Type B pancreatic cell (in vitro differentiated cells): ENCODE measurements at regions not wholly inside any gene's neighbourhood (a gene's known extent, or its start where the extent isn't known, plus 50 kb on each side); places are given as distances from the start of the nearest gene placed in this dataset.

Experiments used
- DNase-seq: peaks from one replicate; pipeline ENCODE4 v3.0.0; 2021; ENCODE audit warnings: mixed read lengths; ENCODE audit not compliant: unreplicated experiment; ENCODE audit errors: extremely low spot score
- H3K27ac Mint-ChIP-seq: 2 replicates; pipeline ENCODE4 v1.8.0; 2021; ENCODE audit warnings: mild to moderate bottlenecking, mixed read lengths
- H3K27me3 Mint-ChIP-seq: 2 replicates; pipeline ENCODE4 v1.8.0; 2021; ENCODE audit warnings: mixed read lengths
- H3K36me3 Mint-ChIP-seq: 2 replicates; pipeline ENCODE4 v1.8.0; 2021; ENCODE audit warnings: mixed read lengths
- H3K4me1 Mint-ChIP-seq: one replicate; pipeline ENCODE4 v1.8.0; 2021; ENCODE audit warnings: mixed read lengths; ENCODE audit not compliant: unreplicated experiment
- H3K4me3 Mint-ChIP-seq: 2 replicates; pipeline ENCODE4 v1.8.0; 2021; ENCODE audit warnings: mild to moderate bottlenecking, mixed read lengths
- H3K9me3 Mint-ChIP-seq: 2 replicates; pipeline ENCODE4 v1.8.0; 2021; ENCODE audit warnings: mixed read lengths
- CTCF ChIP-seq: fragments of 200-600 bp; sonication (generic); conservative IDR thresholded peaks from 2 replicates; pipeline ENCODE4 v1.5.0; 2021; ENCODE audit warnings: antibody characterized with exemption, mild to moderate bottlenecking

- TF ChIP-seq CTCF, result no peak
- Mint-ChIP-seq H3K27ac (no peak overlapping the region), H3K9me3 (no peaks in the 10 kb centered on the region), H3K4me1 (no peaks in the 10 kb centered on the region), H3K36me3 (no peaks in the 10 kb centered on the region), H3K4me3 (no peak overlapping the region), H3K27me3 (peaks cover 47% of the 10 kb centered on the region)
- no peak for DNase-seq
Measured at GRCh38 chr1:38522915-38523567, 336.5 kb downstream of the RRAGC start.

GRCh38 chr1:38516560-38516959 lies 343.0 kb downstream of the RRAGC start:
- no peak for DNase-seq
- H3K36me3 Mint-ChIP-seq, result no peaks in the 10 kb centered on the region
- peaks cover 31% of the 10 kb centered on the region for H3K27me3 Mint-ChIP-seq
- H3K4me3 Mint-ChIP-seq, result no peak overlapping the region
- no peak overlapping the region for H3K27ac Mint-ChIP-seq
- H3K4me1 Mint-ChIP-seq, result no peaks in the 10 kb centered on the region
- H3K9me3 Mint-ChIP-seq, result no peaks in the 10 kb centered on the region
- TF ChIP-seq CTCF, result no peak

- H3K36me3 Mint-ChIP-seq, result no peaks in the 10 kb centered on the region
- no peak overlapping the region for H3K4me3 Mint-ChIP-seq
- H3K27ac Mint-ChIP-seq, result no peak overlapping the region
- H3K4me1 Mint-ChIP-seq, result peaks cover 15% of the 10 kb centered on the region
- H3K9me3 Mint-ChIP-seq, result no peaks in the 10 kb centered on the region
- DNase-seq, result no peak
- H3K27me3 Mint-ChIP-seq, result peaks cover 50% of the 10 kb centered on the region
- no peak for TF ChIP-seq CTCF
Measured at GRCh38 chr1:38512789-38513188, 346.8 kb downstream of the RRAGC start.

GRCh38 chr1:38512024-38512767 lies 347.4 kb downstream of the RRAGC start:
- DNase-seq, result no peak
- TF ChIP-seq CTCF, result no peak
- Mint-ChIP-seq H3K36me3 (no peaks in the 10 kb centered on the region), H3K4me1 (peaks cover 16% of the 10 kb centered on the region), H3K27me3 (peaks cover 50% of the 10 kb centered on the region), H3K4me3 (no peak overlapping the region), H3K9me3 (no peaks in the 10 kb centered on the region), H3K27ac (no peak overlapping the region)

GRCh38 chr1:38508232-38508631 lies 351.3 kb downstream of the RRAGC start:
- Mint-ChIP-seq H3K4me3 (no peak overlapping the region), H3K27me3 (peaks cover 68% of the 10 kb centered on the region)

More at GRCh38 chr1:38508232-38508631, 351.3 kb downstream of the RRAGC start:
- no peak for TF ChIP-seq CTCF
- Mint-ChIP-seq H3K36me3 (no peaks in the 10 kb centered on the region), H3K27ac (no peak overlapping the region), H3K4me1 (peaks cover 22% of the 10 kb centered on the region), H3K9me3 (no peaks in the 10 kb centered on the region)
- no peak for DNase-seq
